Common myeloid progenitor, CD34-positive (primary cell): ENCODE measurements at regions not wholly inside any gene's neighbourhood (a gene's known extent, or its start where the extent isn't known, plus 50 kb on each side); places are given as distances from the start of the nearest gene placed in this dataset.

ENCODE experiments used
- CTCF ChIA-PET: fragments of 350-600 bp; sonication (Branson Sonifier 250); formaldehyde crosslinking; loops from one replicate; lab custom pipeline; 2021; ENCODE audit warnings: antibody characterized with exemption; lab: Charles Lee
- POLR2A ChIA-PET: fragments of 350-600 bp; sonication (Branson Sonifier 250); formaldehyde crosslinking; loops from one replicate; lab custom pipeline; 2021; ENCODE audit warnings: antibody characterized with exemption; lab: Charles Lee
- DNase-seq, 3 donors: peaks; one replicate each; pipeline versions ENCODE4 v3.0.0 to v3.0.0-alpha.2; 2013
- H3K27ac ChIP-seq, 2 experiments: 1 replicate in 1 of 2; 2 replicates in 1 of 2; pipeline ENCODE4 v1.7.0; 2013; ENCODE audit warnings: inconsistent platforms in 2 of 2, low read length in 2 of 2, mild to moderate bottlenecking in 2 of 2, low read depth in 1 of 2, moderate library complexity in 1 of 2; ENCODE audit not compliant: severe bottlenecking in 2 of 2, insufficient read depth in 1 of 2, poor library complexity in 1 of 2
- H3K27me3 ChIP-seq, 5 experiments: replicated peaks in 2 of 5; 1 replicate in 3 of 5; 2 replicates in 2 of 5; pipeline versions ENCODE4 v1.6.1 to v1.7.0; 2013; ENCODE audit warnings: low read length in 4 of 5, mild to moderate bottlenecking in 2 of 5, moderate library complexity in 2 of 5, inconsistent platforms in 1 of 5; ENCODE audit not compliant: insufficient read depth in 5 of 5, control insufficient read depth in 4 of 5
- H3K36me3 ChIP-seq, 4 experiments: 1 replicate in 2 of 4; 2 replicates in 2 of 4; pipeline versions ENCODE4 v1.6.1 to v1.7.0; 2013; ENCODE audit warnings: low read length in 3 of 4, control low read depth in 1 of 4, mild to moderate bottlenecking in 1 of 4; ENCODE audit not compliant: control insufficient read depth in 4 of 4, insufficient read depth in 4 of 4
- H3K4me1 ChIP-seq, 4 experiments: 1 replicate in 3 of 4; 2 replicates in 1 of 4; pipeline versions ENCODE4 v1.6.1 to v1.7.1; 2013; ENCODE audit warnings: low read length in 3 of 4, mild to moderate bottlenecking in 3 of 4, control low read depth in 1 of 4, inconsistent platforms in 1 of 4, moderate library complexity in 1 of 4; ENCODE audit not compliant: control insufficient read depth in 4 of 4, insufficient read depth in 4 of 4; ENCODE audit errors: control extremely low read depth in 1 of 4
- H3K4me3 ChIP-seq, 7 experiments: 1 replicate in 4 of 7; 2 replicates in 3 of 7; pipeline versions ENCODE4 v1.5.1 to v1.7.0; 2013; ENCODE audit warnings: mild to moderate bottlenecking in 7 of 7, low read length in 6 of 7, moderate library complexity in 6 of 7, inconsistent platforms in 2 of 7, low read depth in 2 of 7, control low read depth in 1 of 7; ENCODE audit not compliant: insufficient read depth in 4 of 7, control insufficient read depth in 1 of 7; ENCODE audit errors: extremely low read depth in 1 of 7
- H3K9me3 ChIP-seq, 5 experiments: 1 replicate in 4 of 5; 2 replicates in 1 of 5; pipeline versions ENCODE4 v1.6.1 to v1.7.1; 2013; ENCODE audit warnings: low read length in 4 of 5, mild to moderate bottlenecking in 2 of 5, inconsistent platforms in 1 of 5, low read depth in 1 of 5, moderate library complexity in 1 of 5; ENCODE audit not compliant: control insufficient read depth in 4 of 5, insufficient read depth in 2 of 5; ENCODE audit errors: control extremely low read depth in 1 of 5
- WGBS: methylation state at CpG from one replicate; pipeline ENCODE4 v1.1.5; 2013; ENCODE audit not compliant: insufficient coverage; 5-methylcytosine and 5-hydroxymethylcytosine counted together

DNA sequence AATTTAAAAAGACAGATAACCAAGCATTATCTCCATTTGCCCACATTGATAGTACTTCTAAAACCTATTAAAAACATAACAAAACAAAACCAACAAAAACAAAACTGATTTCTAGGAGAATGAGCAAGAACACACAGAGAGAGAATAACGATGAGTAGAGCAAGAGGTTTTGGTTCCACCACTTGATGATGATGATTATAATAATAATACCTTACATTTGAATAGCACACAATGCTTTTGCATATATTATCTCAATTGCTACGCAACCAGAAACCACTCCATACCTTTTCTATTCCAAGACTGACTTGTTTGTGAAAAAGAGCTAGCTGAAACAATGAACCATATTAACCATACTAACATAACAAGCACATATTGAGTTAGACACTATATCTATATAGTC lies 1090.9 kb downstream of the SH3BGRL start:
- ChIA-PET CTCF (no interaction called here), POLR2A (no interaction called here)
- no CpG with 5 or more reads among the region's 2 CpGs for WGBS
- H3K4me1 ChIP-seq, result no peaks in the 10 kb centered on the region
- H3K4me3 ChIP-seq, result no peak overlapping the region
- H3K9me3 ChIP-seq, result no peaks in the 10 kb centered on the region
- DNase-seq, result no peak
- H3K36me3 ChIP-seq, result no peaks in the 10 kb centered on the region
- H3K27me3 ChIP-seq, result no peaks in the 10 kb centered on the region
- no peak overlapping the region for H3K27ac ChIP-seq

GRCh38 chrX:82320569-82320968 lies 1118.7 kb downstream of the SH3BGRL start:
- no peaks in the 10 kb centered on the region for H3K27me3 ChIP-seq
- ChIA-PET POLR2A (no interaction called here), CTCF (no interaction called here)
- H3K27ac ChIP-seq, result no peak overlapping the region
- no peaks in the 10 kb centered on the region for H3K36me3 ChIP-seq
- H3K4me3 ChIP-seq, result no peak overlapping the region
- 100% methylated on average over 1 of the region's 1 CpG for WGBS
- no peak for DNase-seq
- no peaks in the 10 kb centered on the region for H3K4me1 ChIP-seq
- H3K9me3 ChIP-seq, result no peaks in the 10 kb centered on the region

GRCh38 chrX:82333575-82333974 lies 1131.7 kb downstream of the SH3BGRL start:
- Histone ChIP-seq H3K4me1 (no peaks in the 10 kb centered on the region), H3K9me3 (no peaks in the 10 kb centered on the region), H3K27ac (no peak overlapping the region), H3K36me3 (no peaks in the 10 kb centered on the region), H3K4me3 (no peak overlapping the region), H3K27me3 (no peaks in the 10 kb centered on the region)
- no CpG with 5 or more reads among the region's 1 CpG for WGBS
- no peak for DNase-seq
- ChIA-PET CTCF (no interaction called here), POLR2A (no interaction called here)

GRCh38 chrX:82335772-82336171 lies 1133.9 kb downstream of the SH3BGRL start:
- H3K4me1 ChIP-seq, result no peaks in the 10 kb centered on the region
- no peaks in the 10 kb centered on the region for H3K27me3 ChIP-seq
- H3K27ac ChIP-seq, result no peak overlapping the region
- H3K36me3 ChIP-seq, result no peaks in the 10 kb centered on the region
- CTCF ChIA-PET, result no interaction called here
- no CpG with 5 or more reads among the region's 1 CpG for WGBS
- H3K9me3 ChIP-seq, result no peaks in the 10 kb centered on the region
- H3K4me3 ChIP-seq, result no peak overlapping the region
- DNase-seq, result no peak
- POLR2A ChIA-PET, result no interaction called here

DNA sequence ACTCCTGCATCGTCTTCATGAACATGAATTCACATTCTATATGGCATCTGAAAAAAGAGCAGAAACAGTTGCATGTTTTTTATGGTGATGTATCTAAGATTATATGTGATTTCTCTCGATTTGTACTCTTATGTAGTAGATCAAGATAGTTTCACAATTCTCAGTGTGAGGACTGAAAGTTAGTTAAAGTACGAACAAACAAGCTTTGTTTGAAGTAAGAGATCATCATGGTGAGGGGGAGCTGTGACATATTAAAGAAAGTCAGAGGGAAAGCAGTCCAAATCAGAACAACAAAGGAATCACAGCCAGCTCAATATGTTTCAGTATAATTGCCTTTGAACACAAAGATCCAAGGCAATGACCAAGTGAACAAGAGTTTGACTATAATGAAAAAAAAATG lies 1140.6 kb downstream of the SH3BGRL start:
- no CpG with 5 or more reads among the region's 3 CpGs for WGBS
- POLR2A ChIA-PET, result no interaction called here
- DNase-seq, result no peak
- CTCF ChIA-PET, result no interaction called here
- Histone ChIP-seq H3K4me1 (no peaks in the 10 kb centered on the region), H3K9me3 (no peaks in the 10 kb centered on the region), H3K27ac (no peak overlapping the region), H3K36me3 (no peaks in the 10 kb centered on the region), H3K4me3 (no peak overlapping the region), H3K27me3 (no peaks in the 10 kb centered on the region)

DNA sequence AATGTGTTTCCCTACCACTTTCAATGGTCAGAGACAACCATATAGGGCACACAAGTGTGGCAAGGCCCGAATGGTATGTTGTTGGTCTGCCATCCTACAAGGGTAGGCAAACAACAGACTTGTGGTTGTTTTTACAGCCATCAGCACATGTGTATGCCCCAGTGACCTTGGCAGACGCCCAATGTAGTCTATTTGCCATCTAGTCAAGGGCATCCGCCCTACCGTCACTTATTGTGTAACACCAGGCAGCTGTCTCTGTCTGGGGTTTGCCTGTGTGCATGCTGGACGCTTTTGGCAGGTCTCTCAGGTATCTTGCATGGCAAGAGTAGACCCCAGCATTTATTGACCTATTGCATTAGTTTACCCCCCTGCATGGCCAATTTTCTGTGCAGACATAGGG lies 1145.5 kb upstream of the POU3F4 start:
- no peaks in the 10 kb centered on the region for H3K9me3 ChIP-seq
- H3K36me3 ChIP-seq, result no peaks in the 10 kb centered on the region
- ChIA-PET CTCF (no interaction called here), POLR2A (no interaction called here)
- no peaks in the 10 kb centered on the region for H3K4me1 ChIP-seq
- H3K27me3 ChIP-seq, result no peaks in the 10 kb centered on the region
- no peak overlapping the region for H3K4me3 ChIP-seq
- 77% methylated on average over 5 of the region's 5 CpGs for WGBS
- no peak for DNase-seq
- H3K27ac ChIP-seq, result no peak overlapping the region

GRCh38 chrX:82362990-82363389 lies 1145.1 kb upstream of the POU3F4 start:
- Histone ChIP-seq H3K4me1 (no peaks in the 10 kb centered on the region), H3K4me3 (no peak overlapping the region), H3K27ac (no peak overlapping the region), H3K9me3 (no peaks in the 10 kb centered on the region), H3K27me3 (no peaks in the 10 kb centered on the region), H3K36me3 (no peaks in the 10 kb centered on the region)
- DNase-seq, result no peak
- ChIA-PET CTCF (no interaction called here), POLR2A (no interaction called here)
- WGBS, result 90% methylated on average over 1 of the region's 1 CpG
